Panc1 (cell line): ENCODE measurements at regions not wholly inside any gene's neighbourhood (a gene's known extent, or its start where the extent isn't known, plus 50 kb on each side); places are given as distances from the start of the nearest gene placed in this dataset.

ENCODE experiments used
- REST ChIP-seq, 2 experiments: IDR thresholded peaks; 2 replicates each; pipeline ENCODE4 v1.6.1; 2011 to 2012; ENCODE audit warnings: low read depth in 2 of 2, control low read depth in 1 of 2, low read length in 1 of 2, mild to moderate bottlenecking in 1 of 2, moderate library complexity in 1 of 2; ENCODE audit not compliant: insufficient read depth in 1 of 2
- TF ChIP-seq, protein P1 (sequence below): fragments of 450-650 bp; IDR thresholded peaks from 2 replicates; pipeline ENCODE4 v1.5.1; 2017; ENCODE audit warnings: mild to moderate bottlenecking

GRCh38 chr11:32173977-32174376 is 83.1 kb downstream of the RCN1 start:
- TF ChIP-seq, protein P1, sequence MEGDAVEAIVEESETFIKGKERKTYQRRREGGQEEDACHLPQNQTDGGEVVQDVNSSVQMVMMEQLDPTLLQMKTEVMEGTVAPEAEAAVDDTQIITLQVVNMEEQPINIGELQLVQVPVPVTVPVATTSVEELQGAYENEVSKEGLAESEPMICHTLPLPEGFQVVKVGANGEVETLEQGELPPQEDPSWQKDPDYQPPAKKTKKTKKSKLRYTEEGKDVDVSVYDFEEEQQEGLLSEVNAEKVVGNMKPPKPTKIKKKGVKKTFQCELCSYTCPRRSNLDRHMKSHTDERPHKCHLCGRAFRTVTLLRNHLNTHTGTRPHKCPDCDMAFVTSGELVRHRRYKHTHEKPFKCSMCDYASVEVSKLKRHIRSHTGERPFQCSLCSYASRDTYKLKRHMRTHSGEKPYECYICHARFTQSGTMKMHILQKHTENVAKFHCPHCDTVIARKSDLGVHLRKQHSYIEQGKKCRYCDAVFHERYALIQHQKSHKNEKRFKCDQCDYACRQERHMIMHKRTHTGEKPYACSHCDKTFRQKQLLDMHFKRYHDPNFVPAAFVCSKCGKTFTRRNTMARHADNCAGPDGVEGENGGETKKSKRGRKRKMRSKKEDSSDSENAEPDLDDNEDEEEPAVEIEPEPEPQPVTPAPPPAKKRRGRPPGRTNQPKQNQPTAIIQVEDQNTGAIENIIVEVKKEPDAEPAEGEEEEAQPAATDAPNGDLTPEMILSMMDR = no peak
- no peak for TF ChIP-seq REST (IDR thresholded peaks at IDR 0.05; ENCODE audit: insufficient read depth in 1 of 2, low read depth in 2 of 2, low read length in 1 of 2)
